Kidney capillary endothelial cell (primary cell): ENCODE measurements at regions not wholly inside any gene's neighbourhood (a gene's known extent, or its start where the extent isn't known, plus 50 kb on each side); places are given as distances from the start of the nearest gene placed in this dataset.
"Not testable (repeated sequence)": the region's sequence is repeated elsewhere in the genome, so short reads cannot be mapped to it uniquely, and the experiment has no call there.

ENCODE experiments used
- DNase-seq: peaks from one replicate; pipeline ENCODE4 v3.0.0-alpha.2; 2018; ENCODE audit warnings: low spot score

DNA sequence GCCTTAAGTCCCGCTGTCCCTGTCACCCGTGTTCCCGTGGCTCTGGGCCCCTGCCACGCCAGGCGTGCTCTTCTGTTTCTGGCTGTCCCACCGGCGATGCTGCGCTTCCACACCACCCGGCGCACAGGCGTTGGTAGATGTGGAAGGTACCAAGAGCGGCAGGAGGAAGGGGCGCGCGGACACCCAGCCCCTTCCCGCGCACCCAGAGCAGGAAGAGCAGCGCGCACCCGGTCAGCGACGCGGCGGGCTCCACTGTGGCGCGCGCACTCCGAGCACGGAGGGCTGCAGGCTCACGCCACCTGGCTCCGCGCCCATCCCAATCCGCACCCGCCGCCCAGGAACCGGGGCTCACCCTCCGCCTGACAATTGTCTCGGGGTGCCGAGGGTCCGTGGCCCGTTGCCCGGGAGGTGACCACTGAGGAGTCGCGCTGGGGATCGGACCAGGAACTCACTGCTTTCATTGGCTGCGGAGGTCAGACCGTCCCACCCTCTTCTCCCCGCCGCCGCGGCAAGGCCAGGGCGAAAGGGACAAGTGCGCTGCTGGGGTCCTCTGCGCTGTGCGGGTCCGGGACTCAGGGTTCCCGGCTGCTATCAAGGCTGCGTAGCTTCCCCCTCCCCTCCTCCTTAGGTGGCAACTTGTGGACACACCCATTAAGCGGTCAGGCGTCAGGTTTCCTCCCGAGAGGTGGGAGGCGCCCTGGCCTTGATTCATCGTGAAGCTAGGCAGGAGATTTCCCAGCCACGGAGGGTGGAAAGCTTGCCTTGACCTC is 121.6 kb upstream of the ZNF92 start:
- DNase-seq, result peak; percentile 63

DNA sequence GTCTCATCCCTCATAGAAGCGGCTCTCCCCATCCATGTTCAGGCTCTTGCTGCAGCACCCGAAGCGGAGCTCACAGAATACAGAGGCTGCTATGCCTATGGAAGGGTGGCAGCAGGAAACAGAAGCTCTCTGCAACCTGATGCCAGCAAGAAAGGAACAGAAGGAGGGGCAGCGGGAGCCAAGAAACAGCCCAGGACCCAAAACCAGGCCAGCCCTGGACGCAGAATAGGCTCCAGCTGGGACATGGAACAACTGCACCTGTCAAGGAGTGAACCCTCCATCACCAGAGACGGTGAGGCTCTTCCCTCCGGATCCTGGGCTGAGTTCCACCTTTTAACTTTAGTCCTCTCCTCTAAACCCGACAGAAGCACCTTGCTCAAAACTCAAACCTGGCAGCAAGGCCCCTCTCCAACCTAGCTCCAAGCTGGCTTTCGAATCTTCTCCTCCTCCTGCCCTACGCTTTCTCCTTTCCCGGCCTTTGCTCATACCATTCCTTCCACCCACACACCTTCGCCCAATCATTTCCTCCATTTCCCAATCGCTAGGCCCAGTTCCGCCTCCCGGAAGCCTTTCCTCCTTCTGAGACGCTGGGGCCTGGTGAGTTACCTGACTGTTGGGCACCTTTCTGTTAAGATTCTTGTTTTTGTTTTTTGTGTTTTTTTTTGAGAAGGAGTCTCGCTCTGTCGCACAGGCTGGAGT is 122.8 kb upstream of the ZNF92 start:
- DNase-seq, result no peak

DNA sequence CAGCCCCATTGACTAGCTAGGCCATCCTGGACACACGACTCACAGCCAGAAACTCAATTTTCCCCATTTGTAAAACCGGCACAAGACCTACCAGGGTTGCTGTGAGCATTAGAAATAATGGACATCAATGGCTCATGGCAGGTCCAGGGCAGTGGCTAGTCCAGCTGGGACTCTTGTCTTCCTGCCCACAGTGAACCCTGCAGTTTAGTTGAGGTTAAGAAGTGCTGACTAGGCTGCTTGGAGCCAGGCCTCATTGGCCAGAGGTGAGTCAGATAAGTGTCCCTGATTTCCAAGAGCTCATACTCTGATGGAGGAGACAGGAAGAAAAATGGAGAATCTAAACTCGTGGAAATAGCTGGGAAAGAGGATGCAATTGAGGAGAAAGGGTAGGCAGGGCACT is 123.4 kb upstream of the ZNF92 start:
- no peak for DNase-seq

DNA sequence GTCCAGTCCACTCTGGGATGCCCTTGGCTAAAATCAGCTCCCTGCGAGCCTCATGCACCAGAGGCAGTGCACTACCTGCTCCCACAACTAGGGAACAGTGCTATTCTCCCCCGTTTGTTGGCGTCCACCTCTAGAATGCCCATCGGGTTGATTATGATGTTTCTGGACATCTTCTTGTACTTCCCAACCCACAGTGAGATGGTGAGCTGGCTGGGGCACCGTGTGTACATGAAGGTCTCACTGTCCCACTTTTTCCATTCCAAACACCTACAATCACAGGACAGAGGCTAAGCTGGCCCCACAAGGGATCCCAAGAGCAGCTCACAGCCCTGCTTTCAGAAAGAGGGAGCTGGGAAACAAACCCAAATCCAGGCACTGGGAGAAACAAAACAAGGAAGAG is 126.2 kb upstream of the ZNF92 start:
- no peak for DNase-seq

DNA sequence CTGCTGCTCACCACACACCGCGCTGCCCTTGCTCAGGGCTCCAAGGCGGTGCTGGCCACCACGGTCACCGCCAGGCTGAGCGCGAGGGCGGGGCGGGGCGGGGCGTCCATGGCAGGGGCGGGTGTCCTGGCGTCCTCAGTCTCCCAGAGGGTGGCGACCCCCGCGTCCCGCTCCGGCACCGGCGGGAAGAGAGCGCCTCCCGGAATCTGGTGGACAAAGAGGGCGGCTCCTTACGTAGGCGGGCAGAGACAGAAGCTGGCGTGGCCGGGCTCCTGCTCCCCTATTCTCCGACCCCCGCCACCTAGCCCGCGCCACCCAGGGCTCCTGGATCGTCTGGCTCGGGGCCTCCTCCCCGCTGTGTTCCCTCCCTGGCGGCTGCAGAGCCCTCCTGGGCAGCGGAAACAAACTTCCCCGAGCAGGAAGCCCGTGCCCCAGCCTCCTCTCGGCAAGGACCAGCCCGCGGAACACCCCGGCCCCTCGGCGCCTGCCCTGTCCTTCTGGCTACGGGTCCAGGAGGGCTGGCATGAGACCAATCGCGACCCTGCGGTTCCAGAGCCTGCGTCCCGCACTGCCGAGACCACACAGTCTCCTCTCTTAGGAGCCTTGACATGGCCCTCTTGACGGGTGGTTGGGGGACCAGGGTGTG is 133.8 kb upstream of the ZNF92 start:
- DNase-seq, result peak; percentile 44

DNA sequence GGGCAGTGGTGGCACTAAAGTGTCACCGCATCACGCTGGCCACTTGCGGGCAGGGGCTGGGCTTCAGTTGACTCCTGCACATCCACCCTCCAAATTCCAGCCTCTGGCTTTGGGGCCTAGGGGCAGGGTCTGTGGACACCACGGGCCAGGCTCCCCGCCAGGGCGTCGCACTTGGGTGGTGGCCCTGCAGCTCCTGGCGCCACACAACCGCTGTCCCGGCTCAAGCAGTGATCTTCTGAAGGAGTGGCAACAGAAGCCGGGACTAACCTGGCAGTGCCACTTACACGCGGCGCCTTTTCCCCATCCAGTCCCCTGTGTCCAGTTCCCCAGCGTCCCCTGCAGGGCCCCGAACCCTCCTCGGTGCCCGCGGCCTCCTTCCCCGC is 134.3 kb upstream of the ZNF92 start:
- no peak for DNase-seq

DNA sequence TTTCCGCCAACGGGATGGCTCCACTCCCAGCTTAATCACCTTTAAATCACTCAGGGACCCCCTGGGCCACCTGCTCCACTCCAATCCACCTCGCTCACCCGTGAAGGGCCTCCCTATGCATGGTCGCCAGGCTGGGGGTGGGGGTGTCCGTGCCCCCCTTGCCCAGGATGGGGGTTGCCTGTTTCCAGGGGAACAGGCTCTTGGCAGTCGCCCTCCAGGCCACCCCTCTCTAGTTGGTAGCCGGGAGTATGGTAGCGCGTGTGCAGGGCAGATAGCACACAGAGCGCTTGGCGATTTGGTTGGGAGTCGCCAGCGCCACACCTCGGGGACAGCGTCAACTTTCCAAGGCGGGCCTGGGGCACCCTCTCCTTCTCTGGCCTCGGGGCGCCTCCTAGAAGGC is 134.9 kb upstream of the ZNF92 start:
- no peak for DNase-seq

DNA sequence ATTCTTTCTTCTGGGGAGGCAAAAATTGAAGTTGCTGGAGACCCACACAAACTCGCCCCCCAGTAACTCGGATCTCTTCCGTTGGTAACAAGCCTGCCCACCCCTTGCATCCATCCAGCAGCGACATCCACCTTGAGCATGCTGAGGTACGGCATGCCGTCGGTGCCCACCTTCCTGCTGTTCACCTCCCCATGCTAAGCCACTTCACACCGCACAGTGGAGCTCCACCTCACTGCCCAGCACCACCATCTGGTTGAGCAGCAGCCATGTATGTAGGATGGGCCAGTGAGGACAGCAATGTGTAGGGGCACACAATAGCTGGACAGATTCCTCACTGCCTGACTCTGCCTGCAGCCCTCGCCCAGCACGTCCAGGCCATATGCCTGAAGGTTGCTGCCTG is 138.1 kb upstream of the ZNF92 start:
- DNase-seq, result no peak

DNA sequence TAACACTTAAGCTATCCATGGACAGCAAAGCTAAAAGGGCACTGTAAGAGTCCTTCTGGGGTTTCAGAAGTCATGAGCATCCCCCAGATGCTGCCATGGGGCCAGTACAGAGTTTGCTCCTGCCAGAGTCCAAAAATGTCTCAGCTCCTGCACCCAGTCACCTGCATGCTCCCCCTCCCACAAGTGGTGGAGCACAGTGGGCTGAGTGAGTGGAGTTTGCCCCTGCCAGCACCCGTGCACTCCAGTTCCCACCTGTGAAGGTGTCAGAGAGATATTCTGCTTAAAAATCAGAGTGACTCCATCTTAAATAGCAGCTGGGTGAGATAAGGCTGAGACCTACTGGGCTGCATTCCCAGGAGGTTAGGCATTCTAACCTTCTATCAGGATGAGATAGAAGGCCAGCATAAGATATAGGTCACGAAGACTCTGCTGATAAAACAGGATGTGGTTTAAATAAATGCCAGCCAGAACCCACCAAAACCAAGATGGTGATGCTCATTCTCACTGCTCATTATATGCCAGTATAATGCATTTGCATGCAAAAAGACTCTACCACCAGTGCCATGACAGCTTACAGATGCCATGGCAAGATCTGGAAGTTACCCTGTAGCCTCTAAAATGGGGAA is 140.1 kb upstream of the ZNF92 start:
- no peak for DNase-seq

DNA sequence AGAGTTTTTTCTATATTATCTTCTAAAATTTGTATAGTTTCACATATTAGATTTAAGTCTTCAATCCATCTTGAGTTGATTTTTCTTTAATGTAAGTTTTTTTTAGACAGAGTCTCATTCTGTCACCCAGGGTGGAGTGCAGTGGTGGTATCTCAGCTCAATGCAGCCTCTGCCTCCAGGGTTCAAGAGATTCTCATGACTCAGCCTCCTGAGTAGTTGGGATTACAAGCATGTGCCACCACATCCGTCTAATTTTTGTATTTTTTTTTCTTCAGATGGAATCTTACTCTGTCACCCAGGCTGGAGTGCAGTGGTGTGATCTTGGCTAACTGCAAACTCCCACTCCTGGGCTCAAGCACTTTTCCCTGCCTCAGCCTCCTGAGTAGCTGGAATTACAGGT is 143.4 kb upstream of the ZNF92 start:
- no peak for DNase-seq

DNA sequence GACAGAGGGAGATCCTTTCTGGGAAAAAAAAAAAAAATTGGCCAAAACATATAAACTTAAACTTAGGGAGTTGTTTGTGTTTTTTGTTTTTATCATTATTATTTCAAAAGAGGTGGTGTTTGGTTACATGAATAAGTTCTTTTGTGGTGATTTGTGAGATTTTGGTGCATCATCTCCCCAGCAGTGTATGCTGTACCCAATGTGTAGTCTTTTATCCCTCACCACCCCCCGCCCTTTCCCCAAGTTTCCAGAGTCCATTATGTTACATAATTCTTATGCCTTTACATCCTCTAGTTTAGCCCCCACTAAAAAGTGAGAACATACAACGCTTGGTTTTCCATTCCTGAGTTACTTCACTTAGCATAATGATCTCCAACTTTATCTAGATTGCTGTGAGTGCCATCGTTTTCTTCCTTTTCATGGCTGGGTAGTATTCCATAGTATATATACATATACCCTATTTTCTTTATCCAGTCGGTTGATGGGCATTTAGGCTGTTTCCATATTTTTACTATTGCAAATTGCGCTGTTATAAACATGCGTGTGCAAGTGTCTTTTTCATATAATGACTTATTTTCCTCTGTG is 148.1 kb upstream of the ZNF92 start:
- no peak for DNase-seq

DNA sequence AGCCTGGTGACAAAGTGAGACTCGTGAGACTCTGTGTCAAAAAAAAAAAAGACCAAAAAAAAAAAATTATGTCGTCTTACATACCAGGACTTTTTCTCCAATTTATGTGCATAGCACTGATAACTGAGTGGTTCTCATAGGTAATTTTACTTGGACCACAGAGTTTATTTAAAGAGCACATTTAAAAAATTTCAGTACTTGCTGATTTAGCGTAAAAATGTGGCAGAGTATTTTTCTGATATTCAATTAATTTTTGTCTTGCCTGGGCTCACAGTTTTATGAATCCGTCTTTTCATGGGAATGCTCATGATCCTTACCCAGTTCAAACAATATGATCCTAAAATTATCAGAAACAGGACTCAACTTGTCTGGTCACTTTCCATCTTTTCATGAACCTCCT is 151.0 kb upstream of the ZNF92 start:
- no peak for DNase-seq

DNA sequence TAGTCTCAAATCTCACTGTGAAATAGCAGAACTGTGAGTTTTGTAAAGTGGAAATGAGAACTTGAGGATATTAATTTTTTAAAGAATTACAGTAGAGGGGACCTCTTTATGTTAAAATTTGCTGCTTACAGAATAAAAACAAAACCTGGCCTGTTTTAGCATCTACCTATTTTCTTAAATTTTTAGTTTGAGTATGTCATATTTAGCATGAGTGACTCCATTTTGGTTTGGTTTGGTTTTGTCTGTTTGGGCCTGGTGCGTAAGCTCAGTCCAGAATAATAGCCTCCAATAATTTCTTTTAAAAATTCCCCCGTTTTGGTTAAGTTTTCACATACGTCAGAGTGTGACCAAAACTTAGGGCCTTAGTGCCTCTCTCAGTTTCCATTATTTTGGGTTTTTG is 152.0 kb upstream of the ZNF92 start:
- DNase-seq, result no peak

DNA sequence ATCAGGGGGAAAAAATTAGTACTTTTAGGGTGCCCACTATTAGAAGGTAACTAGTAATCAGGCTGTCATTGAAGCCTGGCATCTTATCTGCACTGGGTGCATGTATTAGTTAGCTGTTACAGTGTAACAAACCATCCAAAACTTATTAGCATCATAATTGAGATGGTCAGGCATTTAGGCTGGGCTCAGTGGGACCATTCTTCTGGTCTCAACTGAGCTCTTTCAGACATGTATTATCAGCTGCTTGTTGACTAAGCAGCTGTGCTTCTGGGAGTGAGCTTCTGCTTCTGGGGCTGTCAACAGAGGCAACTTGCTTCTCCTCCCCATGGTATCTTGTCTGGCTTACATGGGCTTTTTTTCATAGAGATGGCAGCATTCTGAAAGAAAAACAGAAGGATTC is 154.0 kb upstream of the ZNF92 start:
- DNase-seq, result no peak

DNA sequence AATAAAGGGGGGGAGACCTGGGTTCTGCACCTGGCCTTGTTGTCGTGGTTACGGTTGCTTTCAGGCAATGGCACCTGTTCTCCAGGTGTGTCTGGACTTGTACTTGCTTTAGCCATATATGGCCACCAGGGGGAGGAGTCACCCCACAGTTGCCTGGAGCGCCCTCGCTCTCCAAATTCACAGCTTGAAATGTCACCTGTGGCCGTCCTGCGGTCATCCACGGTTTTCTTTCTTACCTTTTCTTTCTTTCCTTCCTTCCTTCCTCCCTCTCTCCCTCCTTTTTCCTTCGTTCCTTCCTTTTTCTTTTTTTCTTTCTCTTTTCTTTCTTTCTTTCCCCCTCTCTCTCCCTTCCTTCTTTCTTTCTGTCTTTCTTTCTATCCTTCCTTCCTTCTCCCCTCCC is 157.2 kb upstream of the ZNF92 start:
- DNase-seq, result peak; percentile 39

DNA sequence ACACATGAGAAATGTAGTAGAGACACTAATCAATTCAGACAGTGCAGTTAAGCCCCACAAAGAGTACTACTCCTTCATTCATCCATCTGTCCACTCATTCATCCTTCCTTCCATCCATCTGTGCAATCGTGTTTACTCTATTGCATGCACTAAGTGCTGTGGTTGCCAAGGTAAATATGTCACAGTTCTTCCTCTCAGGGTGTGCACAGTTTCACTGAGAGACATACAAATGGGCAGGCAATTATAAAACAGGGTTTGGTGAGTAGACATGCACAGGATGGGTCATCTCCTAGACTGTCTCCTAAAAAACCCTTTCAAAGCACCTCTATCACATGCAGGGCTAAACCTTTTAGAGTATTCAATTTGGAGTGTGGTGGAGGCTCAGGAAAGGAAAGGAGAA is 160.4 kb upstream of the ZNF92 start:
- DNase-seq, result not testable (repeated sequence)

DNA sequence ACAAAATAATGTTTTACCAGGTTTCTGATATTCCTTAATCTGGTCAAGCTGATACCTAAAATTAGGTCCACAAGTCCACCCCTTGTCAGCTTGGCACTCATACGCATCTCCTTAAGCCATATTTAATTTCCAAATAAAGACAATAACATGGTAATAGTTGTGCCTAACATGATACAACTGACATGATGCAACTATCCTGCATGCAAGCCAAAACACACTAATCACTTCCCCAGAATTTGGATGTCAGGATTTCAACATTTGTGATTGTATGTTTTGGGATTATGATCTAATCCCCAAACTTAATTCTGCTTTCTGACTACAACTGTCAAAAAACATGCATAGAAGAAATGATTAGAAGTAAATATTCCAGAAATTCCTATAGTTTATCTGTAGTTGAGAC is 174.4 kb upstream of the ZNF92 start:
- not testable (repeated sequence) for DNase-seq

DNA sequence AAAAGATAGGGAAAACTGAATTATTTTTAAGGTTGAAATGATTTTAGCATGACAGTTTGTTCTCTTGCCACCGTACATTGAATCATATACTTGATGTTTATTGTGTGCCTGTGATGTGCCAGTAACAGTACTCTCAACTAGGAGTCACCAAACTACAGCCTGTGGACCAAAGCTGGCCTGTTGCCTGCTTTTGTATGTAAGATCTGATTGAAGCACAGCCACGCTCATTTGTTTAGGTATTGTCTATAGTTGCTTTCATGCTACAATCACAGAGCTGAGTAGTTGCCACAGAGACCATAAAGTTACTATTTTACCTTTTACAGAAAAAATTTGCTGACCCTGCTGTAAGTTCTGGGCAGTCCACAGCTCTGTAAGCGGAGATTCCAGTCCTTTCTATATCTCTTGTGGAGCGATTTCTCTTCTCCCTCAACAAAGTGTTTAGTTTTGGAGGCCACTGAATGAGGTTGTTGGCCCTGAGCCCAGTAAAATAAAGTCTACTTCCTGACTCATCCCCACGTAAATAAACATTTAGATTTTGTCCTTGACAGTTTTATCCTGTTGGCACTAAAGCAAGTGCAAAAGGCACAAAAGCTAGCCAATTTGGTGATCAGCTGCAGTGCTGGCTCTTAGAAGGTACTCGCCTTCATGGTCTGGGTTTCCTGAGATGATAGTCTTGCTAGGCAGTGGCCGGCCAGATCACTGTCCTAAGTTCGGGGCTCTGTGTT is 180.2 kb upstream of the ZNF92 start:
- not testable (repeated sequence) for DNase-seq

DNA sequence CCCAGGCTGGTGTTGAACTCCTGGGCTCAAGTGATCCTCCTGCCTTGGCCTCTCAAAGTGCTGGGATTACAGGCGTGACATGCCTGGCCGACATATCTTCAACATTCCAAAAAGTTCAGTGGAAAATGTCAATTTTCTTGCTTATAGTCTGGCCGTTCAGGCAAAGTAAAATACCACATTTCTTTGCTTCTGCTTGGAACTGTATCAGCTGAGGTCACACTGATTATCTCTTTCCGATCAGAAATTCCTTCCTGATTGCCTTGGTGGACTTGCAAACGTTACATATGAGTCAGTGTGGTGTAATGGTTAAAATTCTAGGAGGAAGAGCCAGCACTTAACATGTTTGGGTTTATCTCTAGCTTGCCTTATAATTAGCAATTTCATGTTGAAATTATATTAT is 170.6 kb upstream of the ERV3-1 start:
- DNase-seq, result not testable (repeated sequence)

DNA sequence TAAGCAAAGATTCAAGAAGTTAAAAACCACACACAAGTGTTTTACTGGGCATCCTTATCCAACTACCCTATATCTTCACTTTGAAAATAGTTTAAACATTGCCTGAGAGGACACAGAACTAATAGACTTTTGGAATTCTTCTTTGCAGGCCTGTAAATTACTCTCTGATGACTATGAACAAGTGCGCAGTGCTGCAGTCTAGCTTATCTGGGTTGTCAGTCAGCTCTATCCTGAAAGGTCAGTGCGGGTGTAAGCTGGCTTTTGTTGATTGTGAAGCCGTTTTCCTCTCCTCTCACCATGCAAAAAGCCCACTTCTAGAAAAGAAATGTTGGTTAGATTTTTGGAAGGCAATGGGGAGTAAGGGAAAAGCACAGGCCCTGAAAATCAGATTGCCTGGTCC is 143.6 kb upstream of the ERV3-1 start:
- DNase-seq, result not testable (repeated sequence)

DNA sequence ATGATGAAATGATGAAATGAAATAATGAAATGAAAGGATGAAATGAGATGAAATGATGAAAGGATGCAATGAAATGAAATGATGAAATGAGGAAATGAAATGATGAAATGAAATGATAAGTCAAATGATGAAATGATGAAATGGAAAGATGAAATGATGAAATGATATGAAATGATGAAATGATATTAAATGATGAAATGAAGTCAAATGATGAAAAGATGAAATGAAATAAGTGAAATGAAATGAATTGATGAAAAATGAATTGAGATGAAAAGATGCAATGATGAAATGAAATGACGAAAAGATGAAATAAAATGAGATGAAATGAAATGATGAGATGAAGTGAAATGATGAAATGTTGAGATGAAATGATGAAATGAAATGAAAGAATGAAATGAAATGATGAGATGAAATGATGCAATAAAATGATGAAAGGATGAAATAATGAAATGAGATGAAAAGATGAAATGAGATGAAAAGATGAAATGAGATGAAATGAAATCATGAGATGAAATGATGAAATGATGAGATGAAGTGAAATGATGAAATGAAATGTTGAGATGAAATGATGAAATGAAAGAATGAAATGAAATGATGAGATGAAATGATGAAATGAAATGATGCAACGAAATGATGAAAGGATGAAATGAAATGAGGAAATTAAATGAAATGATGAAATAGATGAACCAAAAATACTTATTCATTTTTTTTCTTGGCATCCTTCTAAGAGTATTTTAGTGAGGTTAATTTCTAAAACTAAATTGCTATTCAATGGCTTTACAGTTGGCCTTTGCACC is 139.8 kb upstream of the ERV3-1 start:
- not testable (repeated sequence) for DNase-seq
